ENCODE measurements at regions not wholly inside any gene's neighbourhood (a gene's known extent, or its start where the extent isn't known, plus 50 kb on each side); places are given as distances from the start of the nearest gene placed in this dataset.

DNA sequence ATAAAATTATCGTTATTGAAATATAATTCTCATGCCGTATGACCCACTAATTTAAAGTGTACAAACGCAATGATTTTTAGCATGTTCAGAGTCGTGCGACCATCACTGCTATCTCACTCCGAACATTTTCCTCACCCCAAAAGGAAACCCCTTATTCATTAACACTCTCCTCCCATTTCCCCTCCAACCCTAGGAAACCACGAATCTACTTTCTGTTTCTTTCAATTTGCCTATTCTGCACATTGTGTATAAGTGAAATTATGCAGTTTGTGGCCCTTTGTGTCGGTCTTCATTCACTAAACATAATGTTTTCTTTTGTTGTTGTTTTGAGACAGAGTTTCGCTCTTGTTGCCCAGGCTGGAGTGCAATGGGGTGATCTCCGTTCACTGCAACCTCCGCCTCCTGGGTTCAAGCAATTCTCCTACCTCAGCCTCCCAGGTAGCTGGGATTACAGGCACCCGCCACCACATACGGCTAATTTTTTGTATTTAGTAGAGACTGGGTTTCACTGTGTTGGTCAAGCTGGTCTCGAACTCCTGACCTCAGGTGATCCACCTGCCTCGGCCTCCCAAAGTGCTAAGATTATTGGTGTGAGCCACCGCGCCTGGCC, 99.7 kb upstream of the ZNF217 start:
- no peak for DNase-seq
- Histone ChIP-seq H3K4me1 (ENCODE audit: control insufficient read depth in 1 of 2, insufficient read depth in 2 of 2, low read length in 2 of 2) (no peaks in the 10 kb centered on the region), H3K27ac (ENCODE audit: low read depth in 1 of 2, low read length in 2 of 2) (no peak overlapping the region), H3K4me3 (ENCODE audit: low read length in 2 of 2) (no peak overlapping the region), H3K9me3 (ENCODE audit: control insufficient read depth, low read length) (no peaks in the 10 kb centered on the region), H3K27me3 (ENCODE audit: control insufficient read depth in 1 of 2, insufficient read depth in 2 of 2, low read length in 1 of 2) (no peaks in the 10 kb centered on the region), H3K36me3 (ENCODE audit: control insufficient read depth in 1 of 2, insufficient read depth in 2 of 2, low read length in 1 of 2) (no peaks in the 10 kb centered on the region)
- 88 to 92% methylated on average over 17 of the region's 17 CpGs for WGBS, 2 donors
- intact Hi-C loops (cut with DNase I), result no loop called here
- no peak for ATAC-seq (ENCODE audit: low FRiP score)

DNA sequence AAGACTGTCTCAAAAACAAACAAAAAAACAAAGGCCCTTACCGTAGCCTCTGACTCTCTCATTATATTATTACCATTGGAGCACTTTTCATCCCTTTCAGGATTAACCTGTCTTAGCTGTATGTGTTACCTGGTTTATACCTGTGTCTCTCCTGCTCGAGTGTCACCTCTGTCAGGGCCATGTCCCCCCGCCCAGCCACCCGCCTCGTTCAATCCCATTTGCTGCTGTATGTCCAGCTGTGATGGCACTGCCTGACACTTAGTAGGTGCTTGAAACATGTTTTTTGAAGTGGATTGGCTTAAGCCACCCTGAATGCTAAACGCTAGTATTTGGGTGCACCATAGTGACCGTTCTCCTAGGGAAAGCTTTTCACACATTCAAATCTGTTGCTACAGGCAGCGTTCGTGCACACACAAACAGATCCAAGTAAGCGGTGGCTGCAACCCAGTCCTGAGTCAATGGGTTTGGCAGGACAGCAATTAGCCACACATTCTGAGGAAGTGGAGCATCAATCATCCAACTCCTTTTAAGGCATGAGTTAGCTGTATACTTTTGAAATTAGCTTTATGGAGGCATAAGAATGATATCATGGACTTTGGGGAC, 98.9 kb upstream of the ZNF217 start:
- WGBS, 2 donors, result 39 to 44% methylated on average over 10 of the region's 10 CpGs

DNA sequence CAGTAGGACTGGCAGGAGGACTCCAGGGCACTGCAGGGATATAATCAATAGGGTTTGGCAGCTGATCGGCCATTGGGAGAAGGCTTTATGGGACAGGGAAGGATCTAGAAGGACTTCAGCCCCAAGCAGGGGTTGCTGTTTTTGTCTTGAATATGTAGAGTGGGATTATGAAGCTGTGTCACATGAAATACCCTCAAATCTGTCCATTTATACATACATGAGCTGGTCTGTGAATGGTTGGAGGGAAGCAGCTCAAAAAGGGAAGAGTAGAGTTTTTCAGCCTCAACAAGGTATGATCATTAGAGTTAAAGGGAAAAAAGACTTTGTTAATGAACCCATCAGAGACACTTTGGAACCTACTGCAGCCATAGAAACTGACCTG, 98.2 kb upstream of the ZNF217 start:
- DNase-seq, result no peak
- no peaks in the 10 kb centered on the region for H3K9me3 ChIP-seq (ENCODE audit: control insufficient read depth, low read length)
- no peak overlapping the region for H3K27ac ChIP-seq (ENCODE audit: low read depth in 1 of 2, low read length in 2 of 2)
- WGBS, 2 donors, result 100% methylated on average over 1 of the region's 1 CpG
- no peaks in the 10 kb centered on the region for H3K27me3 ChIP-seq (ENCODE audit: control insufficient read depth in 1 of 2, insufficient read depth in 2 of 2, low read length in 1 of 2)
- H3K4me3 ChIP-seq (ENCODE audit: low read length in 2 of 2), result no peak overlapping the region
- no peaks in the 10 kb centered on the region for H3K36me3 ChIP-seq (ENCODE audit: control insufficient read depth in 1 of 2, insufficient read depth in 2 of 2, low read length in 1 of 2)
- intact Hi-C loops (cut with DNase I), result no loop called here
- no peak for ATAC-seq (ENCODE audit: low FRiP score)
- H3K4me1 ChIP-seq (ENCODE audit: control insufficient read depth in 1 of 2, insufficient read depth in 2 of 2, low read length in 2 of 2), result no peaks in the 10 kb centered on the region

More for the DNA sequence above, 98.9 kb upstream of the ZNF217 start:
- H3K4me3 ChIP-seq (ENCODE audit: low read length in 2 of 2), result no peak overlapping the region
- no peaks in the 10 kb centered on the region for H3K36me3 ChIP-seq (ENCODE audit: control insufficient read depth in 1 of 2, insufficient read depth in 2 of 2, low read length in 1 of 2)
- H3K27me3 ChIP-seq (ENCODE audit: control insufficient read depth in 1 of 2, insufficient read depth in 2 of 2, low read length in 1 of 2), result no peaks in the 10 kb centered on the region
- H3K4me1 ChIP-seq (ENCODE audit: control insufficient read depth in 1 of 2, insufficient read depth in 2 of 2, low read length in 2 of 2), result no peaks in the 10 kb centered on the region
- no peaks in the 10 kb centered on the region for H3K9me3 ChIP-seq (ENCODE audit: control insufficient read depth, low read length)
- ATAC-seq (ENCODE audit: low FRiP score) (peak; percentile 69), DNase-seq (peak in 1 of 2 donors; percentile 76)
- no peak overlapping the region for H3K27ac ChIP-seq (ENCODE audit: low read depth in 1 of 2, low read length in 2 of 2)
- intact Hi-C loops (cut with DNase I), result no loop called here

DNA sequence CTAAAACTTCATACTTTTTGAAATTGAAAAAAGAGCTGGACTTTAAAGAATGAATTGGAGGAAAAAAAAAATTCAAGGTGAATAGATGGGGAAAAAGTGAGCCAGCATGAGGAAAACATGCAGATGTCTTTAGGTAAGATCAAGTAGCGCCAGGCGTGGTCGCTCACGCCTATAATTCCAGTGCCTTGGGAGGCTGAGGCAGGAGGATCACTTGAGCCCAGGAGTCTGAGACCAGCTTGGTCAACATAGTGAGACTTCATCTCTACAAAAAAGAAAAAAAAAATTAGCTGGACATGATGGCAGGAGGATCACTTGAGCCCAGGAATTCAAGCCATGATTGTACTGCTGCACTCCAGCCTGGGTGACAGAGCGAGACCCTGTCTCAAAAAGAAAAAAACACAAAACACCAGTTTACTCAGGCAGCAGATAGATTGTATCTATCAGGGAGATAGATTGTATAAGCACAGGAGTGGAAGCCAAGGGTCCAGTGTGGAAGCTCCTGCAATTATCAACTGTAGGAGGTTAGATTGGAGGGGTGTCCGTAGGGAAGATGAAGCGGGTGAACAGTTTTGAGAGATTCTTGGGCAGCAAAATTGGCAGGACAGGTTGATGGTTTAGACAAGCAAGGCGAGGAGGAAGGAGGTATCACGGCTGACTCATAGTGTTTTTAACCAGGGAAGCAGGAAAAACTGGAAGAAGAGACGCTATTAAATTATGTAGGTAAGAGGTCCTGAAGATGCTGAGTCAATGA, 97.6 kb upstream of the ZNF217 start:
- no peaks in the 10 kb centered on the region for H3K27me3 ChIP-seq (ENCODE audit: control insufficient read depth in 1 of 2, insufficient read depth in 2 of 2, low read length in 1 of 2)
- intact Hi-C loops (cut with DNase I), result no loop called here
- WGBS, 2 donors, result 91 to 95% methylated on average over 10 of the region's 10 CpGs
- no peak for DNase-seq
- H3K27ac ChIP-seq (ENCODE audit: low read depth in 1 of 2, low read length in 2 of 2), result no peak overlapping the region
- no peaks in the 10 kb centered on the region for H3K9me3 ChIP-seq (ENCODE audit: control insufficient read depth, low read length)
- H3K4me3 ChIP-seq (ENCODE audit: low read length in 2 of 2), result no peak overlapping the region
- H3K4me1 ChIP-seq (ENCODE audit: control insufficient read depth in 1 of 2, insufficient read depth in 2 of 2, low read length in 2 of 2), result no peaks in the 10 kb centered on the region
- ATAC-seq (ENCODE audit: low FRiP score), result no peak
- H3K36me3 ChIP-seq (ENCODE audit: control insufficient read depth in 1 of 2, insufficient read depth in 2 of 2, low read length in 1 of 2), result no peaks in the 10 kb centered on the region

DNA sequence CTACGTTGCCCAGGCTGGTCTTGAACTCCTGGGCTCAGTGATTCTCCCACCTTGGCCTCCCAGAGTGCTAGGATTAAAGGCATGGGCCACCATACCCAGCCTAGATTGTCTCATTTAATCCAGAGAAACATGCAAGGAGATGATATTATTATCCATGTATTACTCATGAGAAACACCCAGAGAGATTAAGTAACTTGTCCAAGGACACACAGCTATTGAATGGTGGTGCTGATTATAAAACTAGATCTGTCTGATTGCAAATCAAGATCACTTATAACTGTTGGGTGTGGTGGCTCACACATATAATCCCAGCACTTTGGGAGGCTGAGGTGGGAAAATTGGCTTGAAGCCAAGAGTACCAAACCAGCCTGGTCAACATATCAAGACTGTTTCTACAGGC, 94.4 kb upstream of the ZNF217 start:
- H3K36me3 ChIP-seq (ENCODE audit: control insufficient read depth in 1 of 2, insufficient read depth in 2 of 2, low read length in 1 of 2), result no peaks in the 10 kb centered on the region
- WGBS, 2 donors, result 83 to 95% methylated on average over 1 of the region's 1 CpG
- intact Hi-C loops (cut with DNase I), result no loop called here
- no peak overlapping the region for H3K4me3 ChIP-seq (ENCODE audit: low read length in 2 of 2)
- H3K27ac ChIP-seq (ENCODE audit: low read depth in 1 of 2, low read length in 2 of 2), result no peak overlapping the region
- no peaks in the 10 kb centered on the region for H3K9me3 ChIP-seq (ENCODE audit: control insufficient read depth, low read length)
- no peak for DNase-seq
- H3K4me1 ChIP-seq (ENCODE audit: control insufficient read depth in 1 of 2, insufficient read depth in 2 of 2, low read length in 2 of 2), result no peaks in the 10 kb centered on the region
- no peak for ATAC-seq (ENCODE audit: low FRiP score)
- H3K27me3 ChIP-seq (ENCODE audit: control insufficient read depth in 1 of 2, insufficient read depth in 2 of 2, low read length in 1 of 2), result no peaks in the 10 kb centered on the region

DNA sequence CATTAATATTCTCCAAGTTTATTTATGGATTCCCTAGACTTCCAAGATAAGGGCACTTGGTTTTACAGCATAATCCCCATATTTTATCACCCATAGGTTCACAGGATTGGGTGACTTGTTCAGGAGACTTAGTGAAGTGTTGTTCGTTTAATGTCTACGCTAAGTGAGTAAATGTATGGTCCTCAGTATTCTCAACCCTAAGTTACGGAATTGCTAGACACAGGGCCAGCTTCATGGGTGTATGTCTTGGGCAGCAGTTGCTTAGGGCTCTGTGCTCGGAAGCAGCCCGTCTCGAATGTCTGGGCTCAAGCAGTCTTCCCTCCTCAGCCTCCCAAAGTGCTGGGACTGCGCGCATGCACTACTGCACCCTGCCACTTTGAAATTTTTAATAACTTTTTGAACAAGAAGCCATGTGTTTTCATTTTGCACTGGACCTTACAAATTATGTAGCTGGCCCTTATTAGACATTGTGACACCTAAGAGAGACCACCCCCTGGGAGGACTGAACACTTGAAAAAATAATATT, 91.5 kb upstream of the ZNF217 start:
- DNase-seq, result no peak
- WGBS, 2 donors, result 92 to 95% methylated on average over 8 of the region's 8 CpGs

DNA sequence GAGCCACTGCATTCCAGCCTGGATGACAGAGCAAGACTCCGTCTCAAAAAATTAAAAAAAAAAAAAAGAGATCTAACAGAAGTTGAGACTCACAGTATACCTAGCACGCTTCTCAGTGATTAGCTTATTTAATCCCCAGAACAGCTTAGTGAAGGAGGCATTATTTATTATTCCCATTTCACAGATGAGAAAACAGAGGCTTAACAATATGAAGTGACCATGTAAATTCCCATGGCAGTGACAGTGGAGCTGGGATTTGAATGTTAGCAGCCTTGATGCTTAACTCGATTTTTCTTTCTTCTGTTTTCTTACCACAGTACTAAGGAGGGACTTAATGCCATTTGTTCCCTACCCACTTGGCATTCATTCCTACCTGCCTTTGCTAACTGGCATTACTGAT, 89.9 kb upstream of the ZNF217 start:
- Histone ChIP-seq H3K27ac (ENCODE audit: low read depth in 1 of 2, low read length in 2 of 2) (no peak overlapping the region), H3K36me3 (ENCODE audit: control insufficient read depth in 1 of 2, insufficient read depth in 2 of 2, low read length in 1 of 2) (no peaks in the 10 kb centered on the region), H3K9me3 (ENCODE audit: control insufficient read depth, low read length) (no peaks in the 10 kb centered on the region), H3K4me1 (ENCODE audit: control insufficient read depth in 1 of 2, insufficient read depth in 2 of 2, low read length in 2 of 2) (no peaks in the 10 kb centered on the region), H3K4me3 (ENCODE audit: low read length in 2 of 2) (no peak overlapping the region), H3K27me3 (ENCODE audit: control insufficient read depth in 1 of 2, insufficient read depth in 2 of 2, low read length in 1 of 2) (no peaks in the 10 kb centered on the region)
- DNase-seq (no peak), ATAC-seq (ENCODE audit: low FRiP score) (no peak)
- 90 to 92% methylated on average over 3 of the region's 3 CpGs for WGBS, 2 donors
- intact Hi-C loops (cut with DNase I), result no loop called here

More for the DNA sequence above, 91.5 kb upstream of the ZNF217 start:
- no peaks in the 10 kb centered on the region for H3K9me3 ChIP-seq (ENCODE audit: control insufficient read depth, low read length)
- H3K4me3 ChIP-seq (ENCODE audit: low read length in 2 of 2), result no peak overlapping the region
- no peak overlapping the region for H3K27ac ChIP-seq (ENCODE audit: low read depth in 1 of 2, low read length in 2 of 2)
- H3K27me3 ChIP-seq (ENCODE audit: control insufficient read depth in 1 of 2, insufficient read depth in 2 of 2, low read length in 1 of 2), result no peaks in the 10 kb centered on the region
- H3K36me3 ChIP-seq (ENCODE audit: control insufficient read depth in 1 of 2, insufficient read depth in 2 of 2, low read length in 1 of 2), result no peaks in the 10 kb centered on the region
- ATAC-seq (ENCODE audit: low FRiP score), result no peak
- H3K4me1 ChIP-seq (ENCODE audit: control insufficient read depth in 1 of 2, insufficient read depth in 2 of 2, low read length in 2 of 2), result no peaks in the 10 kb centered on the region
- intact Hi-C loops (cut with DNase I), result no loop called here

DNA sequence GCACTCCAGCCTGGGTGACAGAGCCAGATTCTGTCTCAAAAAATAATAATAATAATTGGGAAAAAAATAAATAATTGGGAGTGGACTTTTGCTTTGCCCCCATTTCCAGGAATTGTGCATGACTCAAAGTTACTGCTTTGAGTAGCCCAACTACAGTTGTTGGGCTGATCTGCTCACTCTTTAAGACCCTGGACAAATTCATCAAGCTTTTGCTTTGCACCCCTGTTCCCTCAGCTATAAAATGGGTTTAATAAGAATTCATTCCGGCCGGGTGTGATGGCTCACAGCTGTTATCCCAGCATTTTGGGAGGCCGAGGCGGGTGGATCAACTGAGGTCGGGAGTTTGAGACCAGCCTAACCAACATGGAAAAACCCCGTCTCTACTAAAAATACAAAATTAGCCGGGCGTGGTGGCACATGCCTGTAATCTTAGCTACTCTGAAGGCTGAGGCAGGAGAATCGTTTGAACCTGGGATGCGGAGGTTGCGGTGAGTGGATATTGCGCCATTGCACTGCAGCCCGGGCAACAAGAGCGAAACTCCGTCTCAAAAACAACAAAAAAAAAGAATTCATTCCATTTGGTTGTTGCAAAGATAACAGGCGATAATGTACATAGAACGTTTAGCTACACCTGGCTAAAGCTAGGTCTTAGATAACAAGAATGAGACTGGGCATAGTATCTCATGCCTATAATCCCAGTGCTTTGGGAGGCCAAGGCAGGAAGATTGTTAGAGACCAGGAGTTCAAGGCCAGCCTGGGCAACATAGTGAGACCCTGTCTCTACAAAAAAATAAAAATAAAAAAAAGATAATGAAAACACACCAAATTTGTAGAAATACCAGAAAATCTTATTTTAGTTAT, 87.9 kb upstream of the ZNF217 start:
- no peaks in the 10 kb centered on the region for H3K9me3 ChIP-seq (ENCODE audit: control insufficient read depth, low read length)
- H3K27ac ChIP-seq (ENCODE audit: low read depth in 1 of 2, low read length in 2 of 2), result no peak overlapping the region
- ATAC-seq (ENCODE audit: low FRiP score) (no peak), DNase-seq (no peak)
- H3K4me3 ChIP-seq (ENCODE audit: low read length in 2 of 2), result no peak overlapping the region
- intact Hi-C loops (cut with DNase I), result no loop called here
- 89% methylated on average over 17 of the region's 17 CpGs for WGBS, 2 donors
- no peaks in the 10 kb centered on the region for H3K27me3 ChIP-seq (ENCODE audit: control insufficient read depth in 1 of 2, insufficient read depth in 2 of 2, low read length in 1 of 2)
- no peaks in the 10 kb centered on the region for H3K36me3 ChIP-seq (ENCODE audit: control insufficient read depth in 1 of 2, insufficient read depth in 2 of 2, low read length in 1 of 2)
- no peaks in the 10 kb centered on the region for H3K4me1 ChIP-seq (ENCODE audit: control insufficient read depth in 1 of 2, insufficient read depth in 2 of 2, low read length in 2 of 2)

Data from aorta (tissue), 5 donors.